ENCODE measurements at regions not wholly inside any gene's neighbourhood (a gene's known extent, or its start where the extent isn't known, plus 50 kb on each side); places are given as distances from the start of the nearest gene placed in this dataset.

DNA sequence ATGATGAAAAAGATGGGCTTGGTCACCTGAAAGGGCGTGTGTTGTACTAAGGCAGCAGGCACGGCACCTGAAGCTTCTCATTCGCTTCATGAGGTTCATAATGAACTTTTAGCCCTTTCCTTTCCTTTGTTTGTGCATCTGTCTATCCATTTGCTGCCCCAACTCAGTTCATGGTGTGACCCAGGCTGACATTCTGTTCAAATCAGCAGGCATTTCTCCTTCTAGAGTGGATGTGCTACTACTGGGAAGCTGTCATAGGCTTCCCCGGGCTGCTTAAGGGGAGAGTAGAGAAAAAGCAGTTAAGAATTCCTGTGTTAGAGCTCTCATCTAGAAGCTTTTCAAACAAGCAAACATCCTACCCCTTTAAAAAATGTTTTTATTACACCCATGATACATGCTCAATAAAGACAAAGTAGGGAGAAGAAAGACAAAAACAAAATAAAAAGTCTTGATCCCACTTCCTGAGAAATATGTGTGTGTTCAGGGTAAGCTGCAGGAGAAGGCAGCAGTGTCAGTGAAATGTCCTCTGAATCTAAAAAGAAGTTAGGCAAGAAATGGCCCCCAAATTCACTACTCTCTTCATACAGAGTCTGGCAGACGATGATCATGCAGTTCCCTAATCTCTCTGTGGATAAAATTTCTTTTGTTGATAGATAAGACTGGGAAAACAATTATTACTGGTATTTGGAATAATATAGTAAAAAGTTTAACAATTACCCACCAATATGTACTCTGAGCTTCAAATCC lies 136.9 kb upstream of the PFN2 start:
- no peak overlapping the region for H3K9ac ChIP-seq (ENCODE audit: low read depth in 1 of 2, low read length in 2 of 2)
- no peaks in the 10 kb centered on the region for H3K4me1 ChIP-seq (ENCODE audit: control insufficient read depth in 2 of 2, insufficient read depth in 2 of 2, low read length in 2 of 2)
- H3K27ac ChIP-seq (ENCODE audit: low read depth in 2 of 2, low read length in 2 of 2): no peak overlapping the region
- no peaks in the 10 kb centered on the region for H3K9me3 ChIP-seq (ENCODE audit: control insufficient read depth in 2 of 2, low read length in 2 of 2)
- H3K4me3 ChIP-seq (ENCODE audit: low read length in 2 of 2): no peak overlapping the region
- H3K36me3 ChIP-seq (ENCODE audit: control insufficient read depth in 2 of 2, insufficient read depth in 2 of 2, low read length in 2 of 2): no peaks in the 10 kb centered on the region
- no peaks in the 10 kb centered on the region for H3K27me3 ChIP-seq (ENCODE audit: control insufficient read depth in 2 of 2, insufficient read depth in 2 of 2, low read length in 2 of 2)

DNA sequence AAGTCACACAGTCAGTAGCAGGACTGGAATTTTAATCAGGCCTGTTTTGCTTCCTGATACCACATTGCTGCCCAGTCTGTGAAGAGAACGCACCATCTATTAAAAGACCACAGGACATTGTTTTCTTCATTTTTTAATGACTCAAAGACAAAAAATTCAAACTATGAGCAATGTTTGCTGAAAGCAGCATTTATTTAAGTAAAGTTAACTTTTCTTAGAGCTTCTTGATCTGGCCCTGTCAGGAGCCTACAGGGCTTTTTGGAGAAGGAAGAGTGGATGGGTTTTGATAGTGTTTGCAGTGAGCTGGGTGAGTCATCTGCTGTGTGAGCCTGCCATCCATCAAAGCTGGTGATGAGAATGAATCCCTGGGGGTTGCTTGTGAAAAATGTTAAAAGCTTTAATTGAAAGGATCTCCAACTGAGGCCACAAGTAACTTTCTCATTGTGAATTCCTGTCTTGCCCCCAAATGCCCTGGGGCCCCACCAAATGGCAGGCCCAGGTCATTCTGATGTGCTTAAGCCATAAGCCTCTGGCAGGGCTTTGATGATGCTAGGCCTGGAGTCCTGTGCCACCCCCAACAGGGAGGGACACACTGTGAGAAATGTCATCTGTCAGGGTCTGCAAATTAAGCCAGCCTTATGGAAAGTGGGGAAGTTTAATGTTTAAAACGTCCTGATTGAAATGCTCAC lies 136.2 kb upstream of the PFN2 start:
- Histone ChIP-seq H3K27me3 (ENCODE audit: control insufficient read depth in 2 of 2, insufficient read depth in 2 of 2, low read length in 2 of 2) (no peaks in the 10 kb centered on the region), H3K4me3 (ENCODE audit: low read length in 2 of 2) (no peak overlapping the region), H3K9ac (ENCODE audit: low read depth in 1 of 2, low read length in 2 of 2) (no peak overlapping the region), H3K27ac (ENCODE audit: low read depth in 2 of 2, low read length in 2 of 2) (no peak overlapping the region), H3K4me1 (ENCODE audit: control insufficient read depth in 2 of 2, insufficient read depth in 2 of 2, low read length in 2 of 2) (no peaks in the 10 kb centered on the region), H3K9me3 (ENCODE audit: control insufficient read depth in 2 of 2, low read length in 2 of 2) (no peaks in the 10 kb centered on the region), H3K36me3 (ENCODE audit: control insufficient read depth in 2 of 2, insufficient read depth in 2 of 2, low read length in 2 of 2) (no peaks in the 10 kb centered on the region)

DNA sequence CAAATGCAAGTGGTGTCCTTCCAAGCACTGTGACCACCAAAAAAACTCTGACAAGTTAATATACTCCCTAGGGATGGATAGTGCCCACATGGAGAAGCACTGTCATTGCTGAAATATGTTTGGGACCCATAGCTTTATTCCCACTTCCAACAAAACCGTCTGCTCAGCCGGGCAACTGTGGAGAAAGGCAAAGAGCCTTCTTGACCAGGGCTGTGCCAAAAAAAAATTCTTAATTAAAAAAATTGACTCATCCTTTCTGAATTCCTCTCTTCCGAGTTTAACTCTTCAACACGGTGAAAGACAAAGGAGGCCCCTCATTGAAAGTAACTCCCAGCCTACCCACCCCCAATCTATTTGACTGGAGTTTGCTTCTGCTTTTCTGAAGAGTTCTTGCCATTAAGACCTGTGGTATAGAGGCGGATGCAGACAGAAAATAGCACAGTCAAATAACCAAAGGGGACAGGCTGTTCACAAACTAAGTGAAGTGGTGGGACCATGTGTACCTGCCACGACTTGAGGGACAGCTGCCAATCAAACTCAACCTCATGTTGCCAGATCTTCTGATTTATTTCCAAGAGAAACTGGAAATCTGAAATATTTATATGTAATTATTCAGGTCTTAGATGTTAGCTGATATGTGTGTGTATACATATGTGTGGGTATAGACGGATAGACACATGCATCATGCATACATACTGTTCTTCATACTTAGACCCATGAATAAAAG lies 135.4 kb upstream of the PFN2 start:
- H3K4me3 ChIP-seq (ENCODE audit: low read length in 2 of 2): no peak overlapping the region
- no peaks in the 10 kb centered on the region for H3K36me3 ChIP-seq (ENCODE audit: control insufficient read depth in 2 of 2, insufficient read depth in 2 of 2, low read length in 2 of 2)
- no peaks in the 10 kb centered on the region for H3K9me3 ChIP-seq (ENCODE audit: control insufficient read depth in 2 of 2, low read length in 2 of 2)
- no peaks in the 10 kb centered on the region for H3K4me1 ChIP-seq (ENCODE audit: control insufficient read depth in 2 of 2, insufficient read depth in 2 of 2, low read length in 2 of 2)
- no peak overlapping the region for H3K9ac ChIP-seq (ENCODE audit: low read depth in 1 of 2, low read length in 2 of 2)
- H3K27me3 ChIP-seq (ENCODE audit: control insufficient read depth in 2 of 2, insufficient read depth in 2 of 2, low read length in 2 of 2): no peaks in the 10 kb centered on the region
- no peak overlapping the region for H3K27ac ChIP-seq (ENCODE audit: low read depth in 2 of 2, low read length in 2 of 2)

GRCh38 chr3:150105025-150105424 lies 134.3 kb upstream of the PFN2 start:
- Histone ChIP-seq H3K27me3 (ENCODE audit: control insufficient read depth in 2 of 2, insufficient read depth in 2 of 2, low read length in 2 of 2) (no peaks in the 10 kb centered on the region), H3K36me3 (ENCODE audit: control insufficient read depth in 2 of 2, insufficient read depth in 2 of 2, low read length in 2 of 2) (no peaks in the 10 kb centered on the region), H3K4me3 (ENCODE audit: low read length in 2 of 2) (no peak overlapping the region), H3K9me3 (ENCODE audit: control insufficient read depth in 2 of 2, low read length in 2 of 2) (no peaks in the 10 kb centered on the region), H3K9ac (ENCODE audit: low read depth in 1 of 2, low read length in 2 of 2) (no peak overlapping the region), H3K4me1 (ENCODE audit: control insufficient read depth in 2 of 2, insufficient read depth in 2 of 2, low read length in 2 of 2) (no peaks in the 10 kb centered on the region), H3K27ac (ENCODE audit: low read depth in 2 of 2, low read length in 2 of 2) (no peak overlapping the region)

GRCh38 chr3:150104564-150104963 lies 133.9 kb upstream of the PFN2 start:
- no peak overlapping the region for H3K9ac ChIP-seq (ENCODE audit: low read depth in 1 of 2, low read length in 2 of 2)
- H3K4me3 ChIP-seq (ENCODE audit: low read length in 2 of 2): no peak overlapping the region
- no peak overlapping the region for H3K27ac ChIP-seq (ENCODE audit: low read depth in 2 of 2, low read length in 2 of 2)
- no peaks in the 10 kb centered on the region for H3K4me1 ChIP-seq (ENCODE audit: control insufficient read depth in 2 of 2, insufficient read depth in 2 of 2, low read length in 2 of 2)
- H3K27me3 ChIP-seq (ENCODE audit: control insufficient read depth in 2 of 2, insufficient read depth in 2 of 2, low read length in 2 of 2): no peaks in the 10 kb centered on the region
- no peaks in the 10 kb centered on the region for H3K36me3 ChIP-seq (ENCODE audit: control insufficient read depth in 2 of 2, insufficient read depth in 2 of 2, low read length in 2 of 2)
- no peaks in the 10 kb centered on the region for H3K9me3 ChIP-seq (ENCODE audit: control insufficient read depth in 2 of 2, low read length in 2 of 2)

- Histone ChIP-seq H3K4me1 (ENCODE audit: control insufficient read depth in 2 of 2, insufficient read depth in 2 of 2, low read length in 2 of 2) (no peaks in the 10 kb centered on the region), H3K9me3 (ENCODE audit: control insufficient read depth in 2 of 2, low read length in 2 of 2) (no peaks in the 10 kb centered on the region)
Observed at GRCh38 chr3:150101016-150101415, 130.3 kb upstream of the PFN2 start.

DNA sequence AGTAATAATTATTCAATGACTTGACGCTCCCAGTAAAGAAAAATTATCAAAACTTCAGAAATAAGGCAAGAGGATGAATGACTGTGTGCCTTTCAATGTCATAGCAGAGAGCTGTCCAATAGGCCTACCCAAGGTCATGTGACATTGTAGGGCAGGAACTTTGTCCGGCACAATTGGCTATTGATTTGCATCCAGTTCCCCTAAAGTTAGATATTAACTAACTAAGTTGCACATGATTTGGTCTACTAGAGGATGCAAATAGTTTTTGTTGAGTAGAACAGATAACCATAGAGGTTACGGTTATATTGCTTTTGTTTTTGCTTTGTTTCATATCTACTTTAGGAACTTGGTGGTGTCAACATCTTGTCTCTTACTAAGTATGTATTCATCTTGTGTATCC lies 127.9 kb upstream of the PFN2 start:
- H3K36me3 ChIP-seq (ENCODE audit: control insufficient read depth in 2 of 2, insufficient read depth in 2 of 2, low read length in 2 of 2): no peaks in the 10 kb centered on the region
- H3K9ac ChIP-seq (ENCODE audit: low read depth in 1 of 2, low read length in 2 of 2): no peak overlapping the region
- H3K4me3 ChIP-seq (ENCODE audit: low read length in 2 of 2): no peak overlapping the region
- no peaks in the 10 kb centered on the region for H3K27me3 ChIP-seq (ENCODE audit: control insufficient read depth in 2 of 2, insufficient read depth in 2 of 2, low read length in 2 of 2)
- no peaks in the 10 kb centered on the region for H3K4me1 ChIP-seq (ENCODE audit: control insufficient read depth in 2 of 2, insufficient read depth in 2 of 2, low read length in 2 of 2)
- no peak overlapping the region for H3K27ac ChIP-seq (ENCODE audit: low read depth in 2 of 2, low read length in 2 of 2)
- H3K9me3 ChIP-seq (ENCODE audit: control insufficient read depth in 2 of 2, low read length in 2 of 2): no peaks in the 10 kb centered on the region

More at GRCh38 chr3:150101016-150101415, 130.3 kb upstream of the PFN2 start:
- no peaks in the 10 kb centered on the region for H3K36me3 ChIP-seq (ENCODE audit: control insufficient read depth in 2 of 2, insufficient read depth in 2 of 2, low read length in 2 of 2)
- no peak overlapping the region for H3K9ac ChIP-seq (ENCODE audit: low read depth in 1 of 2, low read length in 2 of 2)
- H3K4me3 ChIP-seq (ENCODE audit: low read length in 2 of 2): no peak overlapping the region
- no peak overlapping the region for H3K27ac ChIP-seq (ENCODE audit: low read depth in 2 of 2, low read length in 2 of 2)
- no peaks in the 10 kb centered on the region for H3K27me3 ChIP-seq (ENCODE audit: control insufficient read depth in 2 of 2, insufficient read depth in 2 of 2, low read length in 2 of 2)

DNA sequence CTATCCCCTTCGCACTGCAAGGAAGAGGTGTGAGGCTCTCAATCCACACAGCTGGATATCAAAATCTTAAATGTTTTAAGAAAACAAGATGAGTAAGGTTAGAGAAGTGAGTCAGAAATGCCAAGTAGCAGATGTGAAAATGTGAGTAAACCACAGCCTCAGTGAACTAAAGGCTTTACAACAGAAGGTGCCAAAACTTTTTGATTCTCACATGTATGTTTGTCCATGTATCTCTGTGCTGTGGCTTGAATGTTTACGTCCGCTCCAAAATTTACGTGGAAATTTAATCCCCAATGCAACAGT lies 126.8 kb upstream of the PFN2 start:
- no peak overlapping the region for H3K4me3 ChIP-seq (ENCODE audit: low read length in 2 of 2)
- no peaks in the 10 kb centered on the region for H3K36me3 ChIP-seq (ENCODE audit: control insufficient read depth in 2 of 2, insufficient read depth in 2 of 2, low read length in 2 of 2)
- no peak overlapping the region for H3K27ac ChIP-seq (ENCODE audit: low read depth in 2 of 2, low read length in 2 of 2)
- no peaks in the 10 kb centered on the region for H3K27me3 ChIP-seq (ENCODE audit: control insufficient read depth in 2 of 2, insufficient read depth in 2 of 2, low read length in 2 of 2)
- H3K4me1 ChIP-seq (ENCODE audit: control insufficient read depth in 2 of 2, insufficient read depth in 2 of 2, low read length in 2 of 2): no peaks in the 10 kb centered on the region
- no peaks in the 10 kb centered on the region for H3K9me3 ChIP-seq (ENCODE audit: control insufficient read depth in 2 of 2, low read length in 2 of 2)
- no peak overlapping the region for H3K9ac ChIP-seq (ENCODE audit: low read depth in 1 of 2, low read length in 2 of 2)

GRCh38 chr3:150096700-150097587 lies 126.2 kb upstream of the PFN2 start:
- H3K9ac ChIP-seq (ENCODE audit: low read depth in 1 of 2, low read length in 2 of 2): no peak overlapping the region
- H3K9me3 ChIP-seq (ENCODE audit: control insufficient read depth in 2 of 2, low read length in 2 of 2): no peaks in the 10 kb centered on the region
- H3K27ac ChIP-seq (ENCODE audit: low read depth in 2 of 2, low read length in 2 of 2): no peak overlapping the region
- no peak overlapping the region for H3K4me3 ChIP-seq (ENCODE audit: low read length in 2 of 2)
- H3K36me3 ChIP-seq (ENCODE audit: control insufficient read depth in 2 of 2, insufficient read depth in 2 of 2, low read length in 2 of 2): no peaks in the 10 kb centered on the region
- H3K4me1 ChIP-seq (ENCODE audit: control insufficient read depth in 2 of 2, insufficient read depth in 2 of 2, low read length in 2 of 2): no peaks in the 10 kb centered on the region
- no peaks in the 10 kb centered on the region for H3K27me3 ChIP-seq (ENCODE audit: control insufficient read depth in 2 of 2, insufficient read depth in 2 of 2, low read length in 2 of 2)
